ENCODE measurements at regions not wholly inside any gene's neighbourhood (a gene's known extent, or its start where the extent isn't known, plus 50 kb on each side); places are given as distances from the start of the nearest gene placed in this dataset.

- no peak for DNase-seq
- peaks cover 30% of the 10 kb centered on the region for H3K9me3 Mint-ChIP-seq
- H3K36me3 Mint-ChIP-seq (ENCODE audit: low read depth): no peaks in the 10 kb centered on the region; the same call in none of the 2 replicates
- H3K27ac Mint-ChIP-seq: no peak overlapping the region
- TF ChIP-seq, protein P1, sequence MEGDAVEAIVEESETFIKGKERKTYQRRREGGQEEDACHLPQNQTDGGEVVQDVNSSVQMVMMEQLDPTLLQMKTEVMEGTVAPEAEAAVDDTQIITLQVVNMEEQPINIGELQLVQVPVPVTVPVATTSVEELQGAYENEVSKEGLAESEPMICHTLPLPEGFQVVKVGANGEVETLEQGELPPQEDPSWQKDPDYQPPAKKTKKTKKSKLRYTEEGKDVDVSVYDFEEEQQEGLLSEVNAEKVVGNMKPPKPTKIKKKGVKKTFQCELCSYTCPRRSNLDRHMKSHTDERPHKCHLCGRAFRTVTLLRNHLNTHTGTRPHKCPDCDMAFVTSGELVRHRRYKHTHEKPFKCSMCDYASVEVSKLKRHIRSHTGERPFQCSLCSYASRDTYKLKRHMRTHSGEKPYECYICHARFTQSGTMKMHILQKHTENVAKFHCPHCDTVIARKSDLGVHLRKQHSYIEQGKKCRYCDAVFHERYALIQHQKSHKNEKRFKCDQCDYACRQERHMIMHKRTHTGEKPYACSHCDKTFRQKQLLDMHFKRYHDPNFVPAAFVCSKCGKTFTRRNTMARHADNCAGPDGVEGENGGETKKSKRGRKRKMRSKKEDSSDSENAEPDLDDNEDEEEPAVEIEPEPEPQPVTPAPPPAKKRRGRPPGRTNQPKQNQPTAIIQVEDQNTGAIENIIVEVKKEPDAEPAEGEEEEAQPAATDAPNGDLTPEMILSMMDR (IDR thresholded peaks at IDR 0.05): no peak
- no peaks in the 10 kb centered on the region; the same call in 1 of the 2 replicates for H3K27me3 Mint-ChIP-seq (ENCODE audit: insufficient read depth)
- no peak overlapping the region for H3K4me3 Mint-ChIP-seq
- no peaks in the 10 kb centered on the region for H3K4me1 Mint-ChIP-seq (ENCODE audit: low read depth)
Measured at GRCh38 chr1:5737081-5737480, 255.1 kb downstream of the NPHP4 start.

DNA sequence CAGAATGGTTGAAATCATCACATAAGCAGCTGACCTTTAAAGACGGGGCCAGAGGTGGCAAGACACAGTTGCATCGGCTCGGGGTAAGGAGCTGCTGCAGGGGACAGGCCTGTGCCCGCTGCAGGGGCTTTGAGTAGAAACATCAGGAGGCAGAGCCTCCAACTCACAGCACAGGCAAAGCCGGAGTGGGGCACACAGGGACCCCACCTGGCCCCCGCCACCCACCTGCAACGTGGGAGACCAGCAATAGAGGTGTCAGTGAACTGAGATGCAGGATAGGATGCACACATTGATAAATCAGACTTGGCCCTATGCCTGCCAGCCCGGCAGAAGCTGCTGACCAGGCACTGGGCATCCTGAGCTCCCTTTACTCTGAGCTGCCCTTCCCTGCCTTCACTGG, 257.2 kb downstream of the NPHP4 start:
- no peaks in the 10 kb centered on the region for H3K4me1 Mint-ChIP-seq (ENCODE audit: low read depth)
- H3K36me3 Mint-ChIP-seq (ENCODE audit: low read depth): no peaks in the 10 kb centered on the region; the same call in none of the 2 replicates
- H3K9me3 Mint-ChIP-seq: peaks cover 39% of the 10 kb centered on the region
- TF ChIP-seq, protein P1 (IDR thresholded peaks at IDR 0.05): no peak
- no peak for DNase-seq
- no peaks in the 10 kb centered on the region; the same call in 1 of the 2 replicates for H3K27me3 Mint-ChIP-seq (ENCODE audit: insufficient read depth)
- H3K4me3 Mint-ChIP-seq: no peak overlapping the region
- H3K27ac Mint-ChIP-seq: no peak overlapping the region

- peaks cover 39% of the 10 kb centered on the region for H3K9me3 Mint-ChIP-seq
- DNase-seq: no peak
- H3K4me1 Mint-ChIP-seq (ENCODE audit: low read depth): no peaks in the 10 kb centered on the region
- TF ChIP-seq, protein P1 (IDR thresholded peaks at IDR 0.05): no peak
- H3K36me3 Mint-ChIP-seq (ENCODE audit: low read depth): no peaks in the 10 kb centered on the region; the same call in none of the 2 replicates
- H3K4me3 Mint-ChIP-seq: no peak overlapping the region
- H3K27ac Mint-ChIP-seq: no peak overlapping the region
- no peaks in the 10 kb centered on the region; the same call in 1 of the 2 replicates for H3K27me3 Mint-ChIP-seq (ENCODE audit: insufficient read depth)
Measured at GRCh38 chr1:5734414-5734813, 257.8 kb downstream of the NPHP4 start.

- Mint-ChIP-seq H3K9me3 (peaks cover 43% of the 10 kb centered on the region), H3K4me3 (no peak overlapping the region), H3K36me3 (ENCODE audit: low read depth) (no peaks in the 10 kb centered on the region; the same call in none of the 2 replicates), H3K27ac (no peak overlapping the region), H3K27me3 (ENCODE audit: insufficient read depth) (no peaks in the 10 kb centered on the region; the same call in 1 of the 2 replicates), H3K4me1 (ENCODE audit: low read depth) (no peaks in the 10 kb centered on the region)
- TF ChIP-seq, protein P1 (IDR thresholded peaks at IDR 0.05): no peak
- DNase-seq: no peak
Measured at GRCh38 chr1:5733596-5733995, 258.6 kb downstream of the NPHP4 start.

- no peak for DNase-seq
- H3K27ac Mint-ChIP-seq: no peak overlapping the region
- no peaks in the 10 kb centered on the region for H3K4me1 Mint-ChIP-seq (ENCODE audit: low read depth)
- no peaks in the 10 kb centered on the region; the same call in 1 of the 2 replicates for H3K27me3 Mint-ChIP-seq (ENCODE audit: insufficient read depth)
- no peak overlapping the region for H3K4me3 Mint-ChIP-seq
- H3K36me3 Mint-ChIP-seq (ENCODE audit: low read depth): no peaks in the 10 kb centered on the region; the same call in 1 of the 2 replicates
- TF ChIP-seq, protein P1 (IDR thresholded peaks at IDR 0.05): no peak
- H3K9me3 Mint-ChIP-seq: peaks cover 54% of the 10 kb centered on the region
Measured at GRCh38 chr1:5731110-5731423, 261.2 kb downstream of the NPHP4 start.
